ACHN (cell line): ENCODE measurements at regions not wholly inside any gene's neighbourhood (a gene's known extent, or its start where the extent isn't known, plus 50 kb on each side); places are given as distances from the start of the nearest gene placed in this dataset.
"Not testable (repeated sequence)": the region's sequence is repeated elsewhere in the genome, so short reads cannot be mapped to it uniquely, and the experiment has no call there.

Source experiments
- DNase-seq: peaks from one replicate; pipeline ENCODE4 v3.0.0-alpha.2; 2015
- in situ Hi-C: cut with HindIII; loops from 2 replicates; pipeline ENCODE4 v1.10.0; 2017; ENCODE audit warnings: low sequenced_read_pairs, low pct_ligation_motif_present, low pct_unique_long_range_greater_than_20kb

DNA sequence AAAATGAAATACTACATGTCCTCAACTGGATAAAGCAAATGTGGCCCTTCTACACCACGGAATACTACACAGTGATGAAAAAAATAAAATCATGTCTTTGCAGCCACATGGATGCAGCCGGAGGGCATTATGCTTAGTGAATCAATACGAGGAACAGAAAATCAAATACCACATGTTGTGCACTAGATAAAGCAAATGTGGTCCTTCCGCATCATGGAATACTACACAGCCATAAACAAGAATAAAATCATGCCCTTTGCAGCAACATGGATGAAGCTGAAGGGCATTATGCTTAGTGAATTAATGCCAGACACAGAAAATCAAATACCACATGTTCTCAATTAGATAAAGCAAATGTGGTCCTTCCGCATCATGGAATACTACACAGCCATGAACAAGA lies 204.4 kb downstream of the GOLGA6L6 start:
- DNase-seq, in situ Hi-C loops: not testable (repeated sequence)

DNA sequence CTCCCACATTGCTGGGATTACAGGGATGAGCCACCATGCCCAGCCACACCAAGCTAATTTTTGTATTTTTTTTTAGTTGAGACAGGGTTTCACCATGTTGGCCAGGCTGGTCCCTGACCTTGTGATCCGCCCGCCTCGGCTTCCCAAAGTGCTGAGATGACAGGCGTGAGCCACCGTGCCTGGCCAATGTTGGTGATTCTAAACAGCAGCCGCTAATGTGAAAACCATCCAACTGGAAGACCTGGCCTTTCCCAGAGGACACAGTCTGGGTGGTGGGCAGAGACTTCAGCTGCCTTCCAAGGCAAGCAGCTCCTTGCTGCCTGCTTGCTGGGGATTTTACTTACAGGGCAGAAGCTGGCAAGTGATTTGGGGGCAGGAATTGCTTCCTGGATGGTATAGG lies 207.1 kb downstream of the GOLGA6L6 start:
- DNase-seq, in situ Hi-C loops: not testable (repeated sequence)

DNA sequence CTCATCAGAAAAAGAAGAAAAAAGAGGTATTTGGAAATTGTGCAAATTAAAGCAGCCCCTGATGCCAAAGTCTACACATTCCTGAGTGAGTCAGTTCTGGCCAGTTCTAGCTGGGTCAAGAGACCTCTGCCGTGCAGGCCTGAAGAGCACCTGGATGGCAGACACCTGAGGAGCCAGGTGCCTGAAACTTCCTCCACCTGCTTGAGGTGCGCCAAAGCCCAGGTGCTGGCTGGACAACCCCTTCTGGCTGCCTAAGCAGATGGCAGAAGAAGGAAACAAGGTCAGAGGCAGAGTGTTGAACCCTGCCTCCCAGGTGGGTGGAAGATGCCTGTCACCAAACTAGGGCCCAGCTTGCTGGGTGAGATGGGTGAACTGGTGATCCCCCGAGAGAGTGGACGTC lies 215.8 kb downstream of the GOLGA6L6 start:
- in situ Hi-C loops, DNase-seq: not testable (repeated sequence)

DNA sequence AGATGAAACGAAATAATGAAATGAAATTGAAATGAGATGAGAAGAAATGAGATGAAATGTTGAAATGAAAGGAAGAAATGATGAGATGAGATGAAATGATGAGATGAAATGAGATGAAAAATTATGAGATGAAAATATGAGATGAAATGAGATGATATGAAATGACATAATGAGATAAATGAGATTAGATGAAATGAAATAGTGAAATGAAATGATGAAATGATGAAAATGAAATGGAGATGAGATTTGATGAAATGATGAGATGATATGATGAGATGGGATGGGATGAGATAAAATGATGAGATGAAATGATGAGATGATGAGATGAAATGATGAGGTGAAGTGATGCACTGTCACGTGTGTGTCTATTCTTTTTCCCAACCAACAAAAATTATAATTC lies 224.5 kb downstream of the GOLGA6L6 start:
- in situ Hi-C loops, DNase-seq: not testable (repeated sequence)

DNA sequence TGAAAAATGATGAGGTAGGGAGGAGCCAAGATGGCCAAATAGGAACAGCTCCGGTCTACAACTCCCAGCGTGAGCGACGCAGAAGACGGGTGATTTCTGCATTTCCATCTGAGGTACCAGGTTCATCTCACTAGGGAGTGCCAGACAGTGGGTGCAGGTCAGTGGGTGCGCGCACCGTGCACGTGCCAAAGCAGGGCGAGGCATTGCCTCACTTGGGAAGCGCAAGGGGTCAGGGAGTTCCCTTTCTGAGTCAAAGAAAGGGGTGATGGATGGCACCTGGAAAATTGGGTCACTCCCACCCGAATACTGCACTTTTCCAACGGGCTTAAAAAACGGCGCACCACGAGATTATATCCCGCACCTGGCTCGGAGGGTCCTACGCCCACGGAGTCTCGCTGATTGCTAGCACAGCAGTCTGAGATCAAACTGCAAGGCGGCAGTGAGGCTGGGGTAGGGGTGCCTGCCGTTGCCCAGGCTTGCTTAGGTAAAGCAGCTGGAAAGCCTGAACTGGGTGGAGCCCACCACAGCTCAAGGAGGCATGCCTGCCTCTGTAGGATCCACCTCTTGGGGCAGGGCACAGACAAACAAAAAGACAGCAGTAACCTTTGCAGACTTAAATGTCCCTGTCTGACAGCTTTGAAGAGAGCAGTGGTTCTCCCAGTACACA lies 230.5 kb downstream of the GOLGA6L6 start:
- in situ Hi-C loops, DNase-seq: not testable (repeated sequence)

DNA sequence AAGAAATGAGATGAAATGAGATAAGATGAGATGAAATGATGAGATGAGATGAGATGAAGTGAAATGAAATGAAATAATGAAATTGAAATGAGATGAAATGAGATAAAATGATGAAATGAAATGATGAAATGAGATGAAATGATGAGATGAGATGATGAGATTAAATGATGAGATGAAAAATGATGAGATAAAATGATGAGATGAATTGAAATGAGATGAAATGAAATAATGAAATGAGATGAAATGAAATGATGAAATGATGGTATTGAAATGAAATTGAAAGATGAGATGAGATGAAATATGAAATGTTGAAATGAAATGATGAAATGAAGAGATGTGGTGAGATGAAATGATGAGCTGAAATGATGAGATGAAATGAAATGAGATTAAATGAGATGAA lies 231.0 kb downstream of the GOLGA6L6 start:
- DNase-seq = no peak
- in situ Hi-C loops = no loop called here

DNA sequence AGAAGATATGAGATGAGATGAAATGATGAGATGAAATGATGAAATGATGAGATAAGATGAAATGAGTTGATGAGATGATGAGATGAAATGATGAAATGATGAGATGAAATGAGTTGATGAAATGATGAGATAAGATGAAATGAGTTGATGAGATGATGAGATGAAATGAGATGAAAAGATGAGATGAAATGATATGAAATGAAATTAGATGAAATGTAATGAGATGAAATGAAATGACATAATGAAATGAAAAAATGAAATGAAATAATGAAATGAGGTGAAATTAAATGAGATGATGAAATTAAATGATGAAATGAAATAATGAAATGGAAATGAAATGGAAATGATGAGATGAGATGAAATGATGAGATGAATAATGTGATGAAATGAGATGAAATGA lies 231.6 kb downstream of the GOLGA6L6 start:
- in situ Hi-C loops, DNase-seq: not testable (repeated sequence)

DNA sequence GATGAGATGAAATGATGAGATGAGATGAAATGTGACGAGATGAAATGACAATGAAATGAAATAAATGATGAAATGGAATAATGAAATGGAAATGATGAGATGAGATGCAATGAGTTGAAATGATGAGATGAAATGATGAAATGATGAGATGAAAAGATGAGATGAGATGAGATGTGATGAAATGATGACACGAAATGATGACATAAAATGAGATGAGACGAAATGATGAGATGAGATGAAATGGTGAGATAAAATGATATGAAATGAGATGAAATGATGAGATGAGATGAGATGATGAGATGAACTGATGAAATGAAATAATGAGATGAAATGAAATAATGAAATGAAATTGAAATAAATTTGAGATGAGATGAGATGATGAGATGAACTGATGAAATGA lies 232.2 kb downstream of the GOLGA6L6 start:
- in situ Hi-C loops, DNase-seq: not testable (repeated sequence)

DNA sequence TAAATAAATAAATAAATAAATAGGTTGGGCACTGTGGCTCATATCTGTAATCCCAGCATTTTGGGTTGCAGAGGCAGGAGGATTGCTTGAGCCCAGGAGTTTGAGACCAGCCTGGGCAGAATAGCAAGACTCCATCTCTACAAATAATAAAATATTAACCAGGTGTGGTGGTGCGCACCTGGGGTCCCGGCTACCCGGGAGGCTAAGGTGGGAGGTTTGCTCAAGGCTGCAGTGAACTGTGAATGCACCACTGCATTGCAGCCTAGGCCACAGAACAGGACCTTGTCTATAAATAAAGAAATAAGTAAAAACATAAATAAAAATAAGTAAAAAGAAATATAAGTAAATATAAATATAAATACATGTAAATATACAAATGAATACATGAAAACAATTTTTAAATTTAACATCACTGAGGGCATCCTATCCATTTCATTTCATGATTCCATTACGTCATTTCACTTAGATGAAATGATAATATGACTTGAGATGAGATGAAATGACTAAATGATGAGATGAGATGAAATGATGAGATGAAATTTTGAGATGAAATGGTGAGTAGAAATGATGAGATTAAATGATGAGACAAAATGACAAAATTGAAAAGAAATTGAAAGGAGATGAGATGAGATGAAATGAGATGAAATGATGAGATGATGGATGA lies 233.4 kb downstream of the GOLGA6L6 start:
- DNase-seq, in situ Hi-C loops: not testable (repeated sequence)

DNA sequence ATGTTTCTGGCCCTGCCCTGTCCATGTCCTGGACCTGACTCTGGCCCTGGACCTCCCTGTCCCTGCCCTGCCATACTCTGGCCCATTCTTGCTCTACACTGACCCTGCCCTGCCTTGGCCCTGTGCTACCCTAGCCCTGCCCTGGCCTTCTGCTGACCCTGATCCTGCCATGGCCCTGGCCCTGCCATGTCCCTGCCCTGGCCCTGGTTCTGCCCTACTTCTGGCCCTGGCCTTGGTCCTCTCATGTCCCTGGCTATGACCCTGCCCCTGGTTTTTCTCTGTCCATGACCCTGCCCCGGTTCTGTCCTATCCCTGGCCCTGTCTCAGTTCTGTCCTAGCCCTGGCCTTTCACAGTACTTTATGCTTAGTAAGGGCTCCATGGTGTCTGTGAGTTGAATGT lies 234.5 kb downstream of the GOLGA6L6 start:
- in situ Hi-C loops, DNase-seq: not testable (repeated sequence)

DNA sequence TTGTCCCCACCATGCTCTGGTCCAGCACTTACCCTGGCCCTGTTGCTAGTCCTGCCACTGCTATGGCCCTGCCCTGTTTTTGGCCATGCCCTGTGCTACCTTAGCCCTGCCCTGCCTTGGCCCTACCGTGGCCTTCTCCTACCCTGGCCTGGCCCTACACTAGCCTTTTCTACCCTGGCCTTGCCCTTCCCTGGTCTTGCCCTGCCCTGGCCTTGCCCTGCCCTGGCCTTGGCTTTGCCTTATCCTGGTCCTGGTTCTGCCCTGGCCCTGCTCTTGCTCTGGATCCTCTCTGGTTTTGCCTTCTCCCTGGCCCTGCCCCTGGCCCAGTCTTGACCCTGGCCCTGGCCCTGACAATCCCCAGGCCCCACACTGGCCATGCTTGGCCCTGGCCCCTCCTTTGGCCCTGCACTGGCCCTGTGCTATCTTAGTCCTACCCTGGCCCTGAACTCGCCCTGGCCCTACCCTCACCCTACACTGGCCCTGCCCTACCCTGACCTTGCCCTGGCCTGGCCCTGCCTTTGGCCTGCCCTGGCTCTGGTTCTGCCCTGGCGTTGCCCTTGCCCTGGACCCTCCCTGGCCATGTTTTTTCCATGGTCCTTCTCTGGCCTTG lies 235.0 kb downstream of the GOLGA6L6 start:
- in situ Hi-C loops, DNase-seq: not testable (repeated sequence)

DNA sequence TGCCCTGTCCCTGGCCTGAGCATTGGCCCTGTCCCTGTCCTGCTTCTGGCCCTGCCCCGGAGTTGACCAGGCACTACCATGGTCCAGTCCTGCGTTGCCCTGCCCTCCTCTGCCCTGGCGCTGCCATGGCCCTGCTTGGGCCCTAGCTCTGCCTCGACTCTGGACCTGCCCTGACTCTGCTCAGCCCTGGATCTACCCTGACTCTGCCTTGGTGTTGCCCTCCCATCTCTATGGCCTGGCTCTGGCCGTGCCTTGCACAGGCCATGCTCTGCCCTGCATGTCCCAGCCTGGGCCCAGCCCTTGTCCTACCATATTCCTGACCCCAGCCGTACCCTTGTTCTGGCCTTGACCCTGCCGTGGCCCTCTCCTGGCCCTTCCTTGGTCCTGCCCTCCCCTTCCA lies 235.7 kb downstream of the GOLGA6L6 start:
- in situ Hi-C loops, DNase-seq: not testable (repeated sequence)

DNA sequence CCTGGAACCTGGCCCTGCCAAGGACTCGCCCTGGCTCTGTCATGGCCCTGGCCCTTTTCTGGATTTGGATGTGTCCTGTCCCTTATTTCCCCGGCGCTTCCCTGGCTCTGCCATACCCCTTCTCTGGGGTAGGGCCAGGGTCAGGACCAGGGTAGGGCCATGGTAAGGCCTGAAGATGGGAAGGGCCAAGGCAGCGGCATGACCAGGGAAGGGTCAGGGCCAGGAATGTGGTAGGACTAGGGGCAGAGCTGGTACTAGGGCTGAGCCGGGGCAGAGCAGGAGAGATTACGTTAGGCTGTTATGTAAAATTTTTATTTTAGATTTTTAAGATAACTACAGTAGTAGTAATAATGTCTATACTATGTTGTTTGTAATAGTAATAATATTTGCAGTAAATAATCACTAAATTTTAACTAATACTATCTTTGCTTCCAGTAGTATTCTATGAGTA lies 236.6 kb downstream of the GOLGA6L6 start:
- in situ Hi-C loops = not testable (repeated sequence)

DNA sequence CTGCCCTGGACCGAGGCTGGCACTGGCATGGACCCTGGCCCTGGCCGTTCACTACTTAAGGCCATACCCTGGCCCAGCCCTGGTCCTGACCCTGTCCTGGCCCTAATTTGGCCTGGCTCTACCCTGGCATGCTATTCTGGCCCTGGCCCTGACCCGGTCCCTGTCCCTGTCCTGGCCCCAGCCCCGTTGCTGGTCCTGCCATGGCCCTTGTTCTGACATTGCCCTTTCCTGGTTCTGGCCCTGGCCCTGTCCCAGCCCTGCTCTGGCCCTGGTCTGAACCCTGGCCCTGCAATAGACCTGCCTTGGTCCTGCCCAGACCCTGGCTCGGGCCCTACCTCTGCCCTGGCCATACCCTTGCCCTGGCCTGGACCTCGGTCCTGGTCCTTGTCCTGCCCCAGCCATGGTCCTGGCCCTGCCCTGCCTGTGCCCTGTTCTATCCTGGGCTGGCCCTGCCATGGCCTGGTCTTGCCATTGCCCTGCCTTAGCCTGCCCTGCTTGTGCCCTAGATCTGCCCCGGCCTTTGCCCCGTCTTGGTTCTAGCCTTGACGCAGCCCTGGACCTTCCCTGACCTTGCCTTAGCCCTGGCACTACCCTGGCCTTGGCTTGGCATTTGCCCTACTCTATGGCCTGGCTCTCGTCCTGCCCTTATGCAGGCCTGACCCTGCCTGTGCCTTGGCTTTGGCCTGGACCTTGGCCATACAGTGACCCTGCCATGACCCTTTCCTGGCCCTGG lies 237.2 kb downstream of the GOLGA6L6 start:
- in situ Hi-C loops, DNase-seq: not testable (repeated sequence)

More for the DNA sequence above, 236.6 kb downstream of the GOLGA6L6 start:
- not testable (repeated sequence) for DNase-seq

DNA sequence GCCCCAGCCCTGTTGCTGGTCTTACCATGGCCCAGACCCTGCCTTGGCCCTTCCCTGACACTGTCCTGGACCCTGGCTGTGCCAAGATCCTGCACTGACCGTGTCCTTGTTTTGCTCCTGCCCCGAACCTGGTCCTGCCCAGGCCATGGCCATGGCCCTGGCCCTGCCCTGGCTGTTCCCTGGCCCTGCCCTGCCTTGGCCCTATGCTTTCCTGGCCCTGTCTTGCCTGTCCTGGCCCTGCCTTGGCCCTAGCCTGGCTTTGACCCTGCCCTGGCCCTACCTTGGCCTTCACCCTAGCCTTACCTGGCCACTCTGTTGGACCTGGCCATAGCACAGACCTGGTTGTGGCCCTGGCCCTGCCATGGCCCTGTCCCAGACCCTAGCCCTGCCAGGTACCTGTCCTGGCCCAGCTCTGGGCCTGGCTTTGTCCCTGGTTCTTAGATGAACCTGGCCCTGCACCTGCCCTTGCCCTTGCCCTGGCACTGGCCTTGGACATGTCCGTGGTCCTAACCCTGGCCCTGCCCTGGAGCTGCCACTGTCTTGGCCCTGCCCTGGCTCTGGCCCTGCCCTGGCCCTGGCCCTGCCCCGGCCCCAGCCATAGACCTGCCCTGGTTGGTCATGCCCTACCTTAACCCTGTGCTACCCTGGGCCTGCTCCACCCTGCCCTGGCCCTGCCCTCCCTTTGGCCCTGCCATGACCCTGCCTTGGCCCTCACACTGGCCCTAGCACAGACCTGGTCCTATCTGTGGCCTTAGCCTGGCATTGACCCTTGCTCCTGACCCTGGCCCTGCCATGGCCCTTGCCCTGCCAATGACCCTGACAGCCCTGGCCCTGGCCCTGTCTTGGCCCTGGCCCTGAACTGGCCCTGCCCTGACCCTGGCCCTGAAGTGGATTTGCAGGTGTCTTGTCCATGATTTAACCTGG lies 238.1 kb downstream of the GOLGA6L6 start:
- DNase-seq, in situ Hi-C loops: not testable (repeated sequence)

DNA sequence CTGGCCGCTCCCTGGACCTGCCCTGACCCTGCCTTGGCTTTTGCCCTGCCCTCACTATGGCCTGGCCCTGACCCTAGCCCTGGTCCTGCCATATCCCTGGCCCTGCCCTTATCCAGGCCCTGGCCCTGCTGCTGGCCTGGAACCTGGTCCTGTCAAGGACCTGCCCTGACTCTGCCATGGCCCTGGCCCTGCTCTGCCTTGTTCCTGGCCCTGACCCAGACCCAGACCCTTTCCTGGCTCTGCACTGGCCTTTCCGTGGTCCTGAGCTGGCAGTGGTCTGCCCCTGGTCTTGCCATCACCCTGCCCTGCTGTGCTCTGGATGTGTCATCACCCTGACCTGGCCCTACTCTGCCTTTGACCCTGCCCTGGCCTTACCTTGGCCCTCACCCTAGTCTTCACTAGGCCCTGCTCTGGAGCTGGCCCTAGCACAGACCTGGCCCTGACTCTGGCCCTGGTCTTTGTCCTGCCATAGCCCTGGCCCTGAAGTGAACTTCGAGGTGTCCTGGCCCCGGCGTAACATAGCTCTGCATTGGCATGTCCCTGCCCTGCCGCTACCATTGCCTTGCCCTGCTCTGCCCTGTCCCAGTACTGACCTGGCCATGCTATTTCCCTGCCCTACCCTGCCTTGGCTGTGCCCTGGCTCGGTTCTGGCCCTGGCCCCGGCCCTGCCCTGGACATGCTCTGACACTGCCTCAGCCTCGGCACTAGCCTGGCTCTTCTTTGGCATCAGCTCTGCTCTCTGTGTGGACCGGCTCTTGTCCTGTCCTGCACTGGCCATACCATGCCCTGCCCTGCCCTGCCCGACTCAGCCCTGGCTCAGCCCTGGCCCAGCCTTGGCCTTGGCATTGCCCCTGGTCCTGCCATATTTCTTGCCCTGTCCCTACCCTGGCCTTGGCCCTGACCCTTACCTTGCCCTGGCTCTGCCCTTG lies 239.2 kb downstream of the GOLGA6L6 start:
- in situ Hi-C loops, DNase-seq: not testable (repeated sequence)
